Activated T-helper 2 cell treated with anti-CD3 and anti-CD28 coated beads, Interferon-gamma antibody, Interleukin-2, Interleukin-4, amounts not matched to agents 10 μg/mL and 5 μg/mL and 100 μg/mL, durations not matched to agents 14 hours and 24 hours and 36 hours (primary cell): ENCODE measurements at regions not wholly inside any gene's neighbourhood (a gene's known extent, or its start where the extent isn't known, plus 50 kb on each side); places are given as distances from the start of the nearest gene placed in this dataset.

Source experiments
- DNase-seq: peaks from one replicate; pipeline ENCODE4 v3.0.0; 2021; ENCODE audit warnings: low spot score
- H3K27ac Mint-ChIP-seq: one replicate; pipeline ENCODE4 v1.8.0; 2021; ENCODE audit warnings: mixed read lengths
- H3K27me3 Mint-ChIP-seq: one replicate; pipeline ENCODE4 v1.8.0; 2021; ENCODE audit warnings: low read depth, mixed read lengths
- H3K36me3 Mint-ChIP-seq: one replicate; pipeline ENCODE4 v1.8.0; 2021; ENCODE audit warnings: low read depth, mixed read lengths
- H3K4me1 Mint-ChIP-seq: one replicate; pipeline ENCODE4 v1.8.0; 2021; ENCODE audit warnings: low read depth, mixed read lengths
- H3K4me3 Mint-ChIP-seq: one replicate; pipeline ENCODE4 v1.8.0; 2021; ENCODE audit warnings: low read depth, mild to moderate bottlenecking, moderate library complexity, mixed read lengths
- H3K9me3 Mint-ChIP-seq: one replicate; pipeline ENCODE4 v1.8.0; 2021; ENCODE audit warnings: mixed read lengths
- intact Hi-C: fragments of 100-400 bp; cut with micrococcal nuclease; formaldehyde crosslinking; loops from one replicate; pipeline ENCODE4 v1.15.1; 2023

DNA sequence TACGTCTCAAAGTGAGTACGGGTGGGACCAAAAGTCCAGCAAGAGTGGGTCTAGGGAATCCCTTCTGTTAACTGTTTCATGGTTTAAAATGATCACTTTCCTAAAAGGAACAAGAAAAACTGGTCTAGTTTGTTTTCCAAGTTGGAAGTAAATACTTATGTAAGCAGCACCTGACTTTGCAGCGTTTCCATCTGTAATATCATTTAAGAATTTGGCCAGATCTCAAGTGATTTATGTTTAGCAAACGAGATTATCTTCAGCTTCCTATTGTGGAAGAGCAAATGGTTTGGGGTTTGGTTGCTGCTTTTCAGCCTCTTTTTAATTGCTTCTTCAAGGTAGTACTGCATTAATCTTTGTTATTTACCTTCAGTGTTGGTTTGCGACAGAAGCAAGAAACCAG, 50.4 kb downstream of the FHIP1A start:
- intact Hi-C loops: no loop called here
- Mint-ChIP-seq H3K9me3 (no peaks in the 10 kb centered on the region), H3K36me3 (no peaks in the 10 kb centered on the region), H3K4me3 (no peak overlapping the region), H3K27ac (no peak overlapping the region), H3K4me1 (no peaks in the 10 kb centered on the region), H3K27me3 (peaks cover 3% of the 10 kb centered on the region)
- no peak for DNase-seq

DNA sequence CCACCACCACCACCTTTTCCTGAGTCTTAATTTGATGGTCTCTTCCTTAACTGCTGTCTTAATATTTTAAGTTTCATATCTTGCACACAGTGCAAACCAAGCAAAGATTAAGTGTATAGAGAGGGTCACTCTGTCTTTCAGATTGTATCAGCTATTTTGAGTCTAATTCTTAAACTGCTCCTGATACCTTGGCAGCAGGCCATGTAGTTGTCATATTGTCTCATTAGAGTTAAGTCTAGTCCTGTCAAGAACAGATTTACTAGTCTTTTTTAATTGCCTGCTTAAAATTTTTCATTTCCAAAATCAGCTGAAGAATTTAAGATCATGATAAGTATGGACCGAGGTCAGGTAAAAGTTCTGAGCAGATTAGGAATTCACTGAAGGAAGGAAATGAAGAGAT, 51.5 kb downstream of the FHIP1A start:
- H3K4me1 Mint-ChIP-seq: no peaks in the 10 kb centered on the region

DNA sequence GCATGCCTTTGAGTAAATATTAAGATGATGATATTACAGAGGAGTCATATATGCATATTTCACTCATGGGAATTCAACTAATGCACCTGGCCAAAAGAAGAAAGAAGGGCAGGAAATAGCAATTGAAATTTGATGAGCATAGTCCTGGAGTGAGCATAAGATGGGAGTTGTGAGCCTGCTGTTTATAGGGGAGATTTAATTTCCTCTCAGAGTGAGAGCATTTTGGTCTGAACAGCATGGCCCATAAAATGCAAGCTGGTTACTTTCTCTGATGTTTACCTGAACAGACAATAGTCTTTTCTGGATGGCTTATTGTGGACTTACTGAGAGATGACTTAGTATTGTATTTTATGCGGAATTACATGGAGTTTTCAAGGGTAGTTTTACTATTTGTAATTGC, 53.6 kb downstream of the FHIP1A start:
- no peaks in the 10 kb centered on the region for H3K4me1 Mint-ChIP-seq

More for the DNA sequence above, 51.5 kb downstream of the FHIP1A start:
- Mint-ChIP-seq H3K27me3 (peaks cover 3% of the 10 kb centered on the region), H3K27ac (no peak overlapping the region), H3K9me3 (no peaks in the 10 kb centered on the region), H3K36me3 (no peaks in the 10 kb centered on the region), H3K4me3 (no peak overlapping the region)
- intact Hi-C loops: no loop called here
- no peak for DNase-seq

DNA sequence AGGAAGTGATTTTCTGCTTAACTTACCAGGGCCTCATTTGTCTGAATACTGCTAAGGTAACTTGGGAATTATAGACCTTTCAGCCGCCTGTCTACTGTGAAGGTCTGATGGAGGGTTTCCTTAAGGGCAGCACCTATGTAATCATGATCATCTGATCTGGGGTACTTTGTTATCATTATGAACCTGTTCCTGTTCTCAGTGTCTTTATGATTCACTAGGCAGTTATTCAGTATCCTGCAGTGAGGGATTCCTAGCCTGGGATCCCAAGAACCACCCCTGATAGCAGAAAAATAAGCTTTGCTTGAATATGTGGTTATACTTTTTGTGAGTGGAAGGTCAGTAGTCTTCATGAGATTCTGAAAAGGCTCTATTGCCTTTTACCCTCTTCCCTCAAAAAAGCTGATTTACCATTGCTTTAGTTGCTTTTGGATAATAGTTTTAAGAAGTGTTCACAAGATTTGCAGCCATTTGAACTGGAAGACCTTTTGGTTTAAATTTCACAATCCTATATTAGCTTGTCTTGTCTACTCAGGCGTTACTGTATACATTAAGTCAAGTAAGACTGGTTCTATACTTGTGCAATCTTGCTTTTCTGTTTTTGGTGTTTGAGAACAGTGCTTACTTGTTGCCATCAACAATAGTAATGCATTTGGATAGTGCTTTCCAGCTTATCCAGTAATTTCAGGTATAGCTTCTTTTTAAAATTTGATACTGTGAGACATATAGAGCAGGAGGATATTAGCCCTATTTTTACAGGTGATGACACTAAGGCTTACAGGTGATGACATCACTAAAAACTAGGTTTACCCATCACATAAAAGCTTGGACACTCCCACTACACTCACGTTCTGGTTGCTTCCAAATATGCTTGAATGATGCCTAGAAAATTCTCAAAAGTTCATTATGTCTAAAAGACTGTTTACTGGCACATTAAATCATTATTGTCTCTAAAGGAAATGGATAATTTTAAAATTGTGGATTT, 60.0 kb downstream of the FHIP1A start:
- H3K36me3 Mint-ChIP-seq: no peaks in the 10 kb centered on the region
- H3K27me3 Mint-ChIP-seq: no peaks in the 10 kb centered on the region
- no peak overlapping the region for H3K27ac Mint-ChIP-seq
- H3K9me3 Mint-ChIP-seq: no peaks in the 10 kb centered on the region
- no peak for DNase-seq
- H3K4me3 Mint-ChIP-seq: no peak overlapping the region
- H3K4me1 Mint-ChIP-seq: no peaks in the 10 kb centered on the region
- intact Hi-C loops: no loop called here

More for the DNA sequence above, 53.6 kb downstream of the FHIP1A start:
- Mint-ChIP-seq H3K9me3 (no peaks in the 10 kb centered on the region), H3K27me3 (peaks cover 3% of the 10 kb centered on the region), H3K36me3 (no peaks in the 10 kb centered on the region), H3K4me3 (no peak overlapping the region), H3K27ac (no peak overlapping the region)
- intact Hi-C loops: no loop called here
- DNase-seq: no peak

DNA sequence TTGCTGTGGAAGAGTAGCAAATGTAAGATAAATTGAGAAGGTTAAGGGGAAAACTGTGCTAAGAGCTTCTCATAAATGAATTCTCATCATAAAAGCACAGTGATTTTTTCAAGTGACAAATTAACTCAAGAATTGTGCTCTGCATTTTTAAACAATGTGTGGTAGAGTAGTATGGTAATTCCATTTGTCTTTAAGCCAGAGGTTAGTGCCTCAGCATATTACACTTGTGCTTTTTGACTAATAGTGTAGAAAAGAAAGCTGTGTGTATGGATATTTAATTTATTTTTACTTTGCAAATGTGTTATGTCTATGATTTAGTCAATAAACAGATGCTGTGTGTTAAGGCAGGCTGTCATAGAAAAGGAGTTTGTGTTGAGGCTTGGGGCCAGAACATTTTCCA, 61.0 kb downstream of the FHIP1A start:
- H3K36me3 Mint-ChIP-seq: no peaks in the 10 kb centered on the region
- H3K4me1 Mint-ChIP-seq: no peaks in the 10 kb centered on the region
- no peak overlapping the region for H3K27ac Mint-ChIP-seq
- no peaks in the 10 kb centered on the region for H3K27me3 Mint-ChIP-seq
- no peak for DNase-seq
- intact Hi-C loops: no loop called here
- no peak overlapping the region for H3K4me3 Mint-ChIP-seq
- H3K9me3 Mint-ChIP-seq: no peaks in the 10 kb centered on the region

DNA sequence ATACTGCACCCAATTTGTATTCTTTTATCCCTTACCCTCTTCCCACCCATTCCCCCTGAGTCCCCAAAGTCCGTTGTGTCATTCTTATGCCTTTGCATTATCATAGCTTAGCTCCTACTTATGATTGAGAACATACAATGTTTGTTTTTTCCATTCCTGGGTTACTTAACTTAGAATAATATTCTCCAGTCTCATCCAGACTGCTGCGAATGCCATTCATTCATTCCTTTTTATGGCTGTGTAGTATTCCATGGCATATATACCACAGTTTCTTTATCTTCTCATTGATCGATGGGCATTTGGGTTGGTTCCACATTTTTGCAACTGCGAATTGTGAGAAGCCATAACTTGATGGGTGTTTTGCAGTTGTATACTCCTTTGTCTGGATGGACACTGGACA, 62.8 kb downstream of the FHIP1A start:
- no peak overlapping the region for H3K27ac Mint-ChIP-seq
- intact Hi-C loops: no loop called here
- H3K4me1 Mint-ChIP-seq: no peaks in the 10 kb centered on the region
- H3K9me3 Mint-ChIP-seq: no peaks in the 10 kb centered on the region
- H3K4me3 Mint-ChIP-seq: no peak overlapping the region
- H3K36me3 Mint-ChIP-seq: no peaks in the 10 kb centered on the region
- peaks cover 4% of the 10 kb centered on the region for H3K27me3 Mint-ChIP-seq
- DNase-seq: no peak

DNA sequence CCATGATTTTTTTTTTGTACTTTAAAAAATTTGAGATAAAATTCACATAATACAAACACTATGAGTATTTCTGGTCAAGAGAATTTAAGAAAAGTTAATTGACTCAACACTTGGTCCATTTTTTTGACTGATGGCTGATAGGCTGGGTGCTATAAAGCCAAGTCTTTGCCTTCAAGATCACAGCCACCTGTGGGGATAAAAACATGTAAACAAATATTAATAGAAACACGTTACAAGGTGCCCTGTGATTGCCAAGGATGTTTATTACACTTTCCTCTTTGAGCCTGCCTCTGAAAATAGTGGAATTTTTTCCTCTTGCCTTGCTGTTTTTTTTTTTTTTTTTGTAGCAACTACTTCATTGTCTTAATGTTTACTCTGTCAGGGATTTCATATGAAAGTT, 63.3 kb downstream of the FHIP1A start:
- no peaks in the 10 kb centered on the region for H3K9me3 Mint-ChIP-seq
- no peaks in the 10 kb centered on the region for H3K4me1 Mint-ChIP-seq
- H3K27me3 Mint-ChIP-seq: peaks cover 4% of the 10 kb centered on the region
- no peak overlapping the region for H3K4me3 Mint-ChIP-seq
- intact Hi-C loops: no loop called here
- H3K36me3 Mint-ChIP-seq: no peaks in the 10 kb centered on the region
- no peak overlapping the region for H3K27ac Mint-ChIP-seq
- no peak for DNase-seq

DNA sequence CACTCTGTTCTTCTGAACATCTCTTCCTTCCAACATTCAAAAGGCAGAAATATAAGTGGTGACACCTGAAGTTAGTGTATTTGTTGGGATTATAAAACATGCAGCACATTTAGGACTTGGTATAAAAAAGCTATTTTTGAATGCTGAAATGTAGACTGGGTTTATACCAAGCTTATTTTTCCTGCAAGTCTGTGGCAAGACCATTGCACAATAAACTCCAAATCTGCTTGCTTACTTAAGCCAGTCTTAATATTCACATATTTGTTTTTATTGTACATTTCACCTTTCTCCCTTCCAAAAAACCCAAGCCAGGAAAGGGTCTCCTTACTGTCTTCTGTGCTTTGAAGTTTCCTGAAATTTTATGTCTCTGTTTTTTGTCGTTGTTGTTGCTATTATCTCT, 63.7 kb downstream of the FHIP1A start:
- Mint-ChIP-seq H3K4me3 (no peak overlapping the region), H3K27ac (no peak overlapping the region), H3K9me3 (no peaks in the 10 kb centered on the region), H3K4me1 (no peaks in the 10 kb centered on the region), H3K36me3 (no peaks in the 10 kb centered on the region), H3K27me3 (peaks cover 4% of the 10 kb centered on the region)
- intact Hi-C loops: no loop called here
- DNase-seq: no peak

DNA sequence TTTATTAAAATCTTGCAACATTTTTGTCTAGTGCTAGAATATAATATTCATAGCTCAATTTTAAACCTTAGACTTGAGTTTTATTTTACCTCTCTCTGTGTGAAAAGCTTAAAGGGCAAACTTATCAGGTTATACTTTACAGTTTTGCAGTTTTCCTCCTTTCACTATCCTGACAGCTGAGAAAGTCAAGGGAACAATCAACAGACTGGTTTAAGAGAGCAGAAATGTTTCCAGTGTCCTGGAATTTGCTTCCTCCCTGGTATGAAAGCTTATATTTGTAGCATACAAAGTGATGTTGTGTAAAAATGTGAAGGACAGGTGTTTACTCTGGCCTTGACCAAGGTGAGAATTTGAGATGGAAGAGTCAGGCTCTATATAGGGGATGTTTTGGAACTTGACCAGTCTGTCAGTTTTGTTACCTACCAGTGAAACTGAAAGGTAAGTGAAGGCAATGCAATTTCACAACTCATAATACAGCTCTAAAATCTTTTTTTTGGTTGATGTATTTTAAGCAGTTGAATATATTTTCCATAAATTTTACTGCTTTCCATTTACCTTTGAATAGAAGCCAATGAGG, 64.6 kb downstream of the FHIP1A start:
- H3K27ac Mint-ChIP-seq: no peak overlapping the region
- no peak overlapping the region for H3K4me3 Mint-ChIP-seq
- no peak for DNase-seq
- H3K9me3 Mint-ChIP-seq: no peaks in the 10 kb centered on the region
- H3K27me3 Mint-ChIP-seq: peaks cover 4% of the 10 kb centered on the region
- intact Hi-C loops: loop anchor here (1.0 kb wide), 1 partner anchor 7 kb away; no protein-coding TSS in a partner anchor
- H3K36me3 Mint-ChIP-seq: no peaks in the 10 kb centered on the region
- no peaks in the 10 kb centered on the region for H3K4me1 Mint-ChIP-seq

DNA sequence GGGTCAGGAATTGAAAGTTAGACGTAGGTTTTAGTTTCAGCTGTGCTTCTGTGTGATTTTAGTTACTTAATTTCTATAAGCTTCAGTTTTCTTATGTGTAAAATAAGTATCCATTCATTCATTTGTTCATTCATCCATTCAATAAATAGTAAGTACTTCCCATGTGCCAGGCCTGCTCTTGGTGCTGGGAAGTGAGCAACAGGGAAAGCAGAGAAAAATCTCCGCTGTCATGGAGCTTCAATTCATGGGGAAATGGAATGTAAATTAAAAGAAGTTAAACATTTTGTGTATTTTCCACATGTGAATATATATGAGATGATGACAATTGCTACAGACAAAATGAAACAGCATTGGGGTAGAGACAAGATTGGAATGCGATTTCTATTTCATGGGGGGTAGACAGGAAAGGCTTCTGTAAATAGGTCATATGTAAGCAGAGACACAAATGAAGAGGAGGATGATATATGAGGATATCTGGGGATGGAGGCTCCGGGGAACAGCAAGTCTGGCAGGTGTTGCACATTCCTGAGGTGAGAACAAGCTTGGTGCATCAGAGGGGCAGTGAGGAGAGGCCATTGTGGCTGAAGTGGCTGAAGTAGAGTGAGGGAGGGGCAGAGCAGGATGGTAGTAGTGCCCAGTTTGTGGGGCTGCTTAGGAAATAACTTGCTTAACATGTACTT, 66.2 kb downstream of the FHIP1A start:
- H3K27me3 Mint-ChIP-seq: peaks cover 4% of the 10 kb centered on the region
- H3K36me3 Mint-ChIP-seq: no peaks in the 10 kb centered on the region
- no peaks in the 10 kb centered on the region for H3K4me1 Mint-ChIP-seq
- H3K4me3 Mint-ChIP-seq: no peak overlapping the region
- DNase-seq: no peak
- intact Hi-C loops: no loop called here
- no peak overlapping the region for H3K27ac Mint-ChIP-seq
- H3K9me3 Mint-ChIP-seq: no peaks in the 10 kb centered on the region

DNA sequence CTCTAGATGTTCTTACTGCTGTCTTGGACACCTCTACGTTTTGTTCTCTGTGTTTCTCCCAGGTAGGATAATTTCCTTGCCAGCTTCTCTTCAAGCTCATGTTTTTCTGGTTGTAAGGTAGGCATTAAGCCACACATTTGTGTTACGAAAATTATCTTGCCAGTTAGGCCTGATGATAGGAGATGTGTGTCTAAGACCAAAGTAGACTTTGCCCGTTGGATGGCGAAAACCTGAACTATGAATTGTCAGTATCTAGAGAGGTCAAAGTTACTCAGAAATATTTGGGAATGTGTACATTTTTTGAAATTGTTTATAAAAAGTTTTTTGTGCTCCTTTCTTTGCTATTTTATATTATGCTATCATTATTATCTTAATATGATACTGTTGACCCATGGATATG, 72.8 kb downstream of the FHIP1A start:
- no peak overlapping the region for H3K4me3 Mint-ChIP-seq
- H3K36me3 Mint-ChIP-seq: no peaks in the 10 kb centered on the region

DNA sequence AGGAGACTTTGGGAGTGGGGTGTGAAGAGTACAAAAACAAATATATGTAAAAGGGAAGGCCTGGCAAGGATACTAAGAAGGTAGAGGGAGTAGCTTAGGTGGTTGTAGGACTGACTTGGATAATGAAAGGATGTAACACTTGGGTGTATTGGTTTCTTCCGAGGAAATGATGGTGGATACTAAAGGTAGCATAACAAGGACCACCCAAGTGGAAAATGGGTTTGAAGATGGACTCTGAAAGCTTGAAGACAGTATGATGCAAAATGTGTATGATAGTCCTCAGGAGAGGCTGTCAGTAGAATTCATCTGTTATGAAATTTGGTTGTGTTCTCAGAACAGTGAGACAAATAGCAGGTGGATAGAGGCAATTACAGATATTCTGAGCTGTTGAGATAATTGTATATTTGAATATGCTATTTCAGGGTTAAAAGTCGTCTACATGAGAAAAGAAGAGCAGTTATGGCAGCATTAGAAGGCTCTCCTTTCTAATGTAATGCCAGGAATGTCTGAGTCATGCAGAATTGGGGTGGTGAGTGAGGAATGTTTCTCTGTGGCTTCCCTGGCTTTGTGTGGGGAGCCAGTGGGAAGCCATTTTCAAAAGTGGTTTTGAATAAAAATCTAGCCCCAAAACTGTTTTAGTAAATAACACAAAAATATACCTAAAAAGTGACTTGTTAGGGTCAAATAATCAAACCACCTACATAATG, 75.6 kb downstream of the FHIP1A start:
- peaks cover 2% of the 10 kb centered on the region for H3K27me3 Mint-ChIP-seq
- H3K4me3 Mint-ChIP-seq: no peak overlapping the region
- no peaks in the 10 kb centered on the region for H3K9me3 Mint-ChIP-seq
- DNase-seq: no peak
- intact Hi-C loops: no loop called here
- no peak overlapping the region for H3K27ac Mint-ChIP-seq
- no peaks in the 10 kb centered on the region for H3K36me3 Mint-ChIP-seq
- no peaks in the 10 kb centered on the region for H3K4me1 Mint-ChIP-seq

More for the DNA sequence above, 72.8 kb downstream of the FHIP1A start:
- intact Hi-C loops: no loop called here
- Mint-ChIP-seq H3K27me3 (peaks cover 2% of the 10 kb centered on the region), H3K4me1 (no peaks in the 10 kb centered on the region), H3K27ac (no peak overlapping the region), H3K9me3 (no peaks in the 10 kb centered on the region)
- no peak for DNase-seq
